Mononuclear cell (primary cell): ENCODE measurements at regions not wholly inside any gene's neighbourhood (a gene's known extent, or its start where the extent isn't known, plus 50 kb on each side); places are given as distances from the start of the nearest gene placed in this dataset.

Source experiments
- H3K27me3 ChIP-seq: 2 replicates; pipeline ENCODE4 v1.6.0; 2011; ENCODE audit warnings: low read length, control low read depth; ENCODE audit not compliant: insufficient read depth
- H3K4me1 ChIP-seq: 2 replicates; pipeline ENCODE4 v1.5.1; 2011; ENCODE audit warnings: mild to moderate bottlenecking, low read length, control low read depth; ENCODE audit not compliant: insufficient read depth
- H3K4me3 ChIP-seq: 2 replicates; pipeline ENCODE4 v1.5.1; 2011; ENCODE audit warnings: mild to moderate bottlenecking, low read length, moderate library complexity
- H3K9me3 ChIP-seq: 2 replicates; pipeline ENCODE4 v1.5.1; 2011; ENCODE audit warnings: low read depth, mild to moderate bottlenecking, control low read depth, low read length

DNA sequence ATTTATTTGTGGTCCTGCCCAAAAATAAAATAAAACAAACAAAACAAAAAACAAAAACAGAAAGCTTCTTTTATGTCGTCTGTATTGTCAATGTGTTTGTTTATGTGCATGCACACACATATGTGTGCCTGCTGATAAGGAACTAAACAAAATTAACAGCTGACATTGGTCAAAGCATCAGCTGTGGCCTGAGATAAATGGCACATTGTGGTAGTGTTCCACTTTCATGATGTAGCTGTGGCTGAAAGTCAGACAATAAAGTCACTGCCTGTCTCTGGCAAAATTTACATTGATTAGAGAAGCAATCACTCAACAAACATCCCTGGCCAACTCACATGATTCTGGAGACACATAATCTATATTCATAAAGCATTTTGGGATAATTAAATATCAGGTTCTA, 203.4 kb upstream of the PIK3C3 start:
- Histone ChIP-seq H3K27me3 (no peaks in the 10 kb centered on the region), H3K4me1 (no peaks in the 10 kb centered on the region), H3K9me3 (no peaks in the 10 kb centered on the region), H3K4me3 (no peak overlapping the region)

DNA sequence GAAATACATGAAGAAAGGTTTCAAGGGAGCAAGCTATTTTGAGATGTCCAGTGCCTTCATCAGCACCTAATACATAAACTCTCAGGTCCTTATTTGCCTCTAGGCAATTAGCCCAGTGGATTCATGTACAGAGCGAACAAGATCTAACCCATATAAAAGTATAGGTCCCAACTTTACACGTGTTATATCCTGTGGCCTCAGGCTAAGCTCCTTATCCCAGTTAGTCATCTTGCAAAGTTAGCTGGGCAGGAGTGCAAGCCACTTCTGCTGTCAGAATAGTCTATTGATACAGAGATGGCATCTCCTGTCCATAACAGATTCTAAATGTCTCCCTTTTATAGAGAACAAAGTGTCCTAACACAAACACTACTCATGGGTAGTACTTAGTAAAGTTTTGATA, 203.9 kb upstream of the PIK3C3 start:
- no peaks in the 10 kb centered on the region for H3K27me3 ChIP-seq
- no peak overlapping the region for H3K4me3 ChIP-seq
- no peaks in the 10 kb centered on the region for H3K4me1 ChIP-seq
- H3K9me3 ChIP-seq: no peaks in the 10 kb centered on the region

DNA sequence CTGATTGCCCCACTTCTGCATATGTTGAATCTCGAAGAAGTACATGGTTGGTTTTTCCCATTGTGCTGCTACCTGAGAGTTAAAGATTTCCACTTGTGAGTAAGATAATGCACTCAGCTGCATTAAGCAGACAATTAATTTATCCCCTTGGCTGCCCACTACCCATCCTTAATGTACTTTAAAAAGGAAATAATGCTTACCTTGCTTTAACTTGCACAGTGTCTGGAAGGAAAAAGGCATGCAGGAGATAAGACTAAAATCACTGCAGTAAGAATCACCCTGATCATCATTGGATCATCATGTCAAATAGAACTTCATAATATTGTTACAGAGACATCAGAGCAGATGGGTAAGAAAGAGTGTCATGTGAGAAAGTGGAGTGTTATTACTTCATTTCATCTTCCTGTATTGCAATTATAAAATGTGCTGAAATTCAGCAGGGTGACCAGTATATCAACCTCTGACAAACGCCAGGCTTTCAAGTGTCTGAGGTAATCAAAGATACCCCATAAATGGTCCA, 207.3 kb upstream of the PIK3C3 start:
- Histone ChIP-seq H3K27me3 (no peaks in the 10 kb centered on the region), H3K4me1 (no peaks in the 10 kb centered on the region), H3K4me3 (no peak overlapping the region), H3K9me3 (no peaks in the 10 kb centered on the region)

DNA sequence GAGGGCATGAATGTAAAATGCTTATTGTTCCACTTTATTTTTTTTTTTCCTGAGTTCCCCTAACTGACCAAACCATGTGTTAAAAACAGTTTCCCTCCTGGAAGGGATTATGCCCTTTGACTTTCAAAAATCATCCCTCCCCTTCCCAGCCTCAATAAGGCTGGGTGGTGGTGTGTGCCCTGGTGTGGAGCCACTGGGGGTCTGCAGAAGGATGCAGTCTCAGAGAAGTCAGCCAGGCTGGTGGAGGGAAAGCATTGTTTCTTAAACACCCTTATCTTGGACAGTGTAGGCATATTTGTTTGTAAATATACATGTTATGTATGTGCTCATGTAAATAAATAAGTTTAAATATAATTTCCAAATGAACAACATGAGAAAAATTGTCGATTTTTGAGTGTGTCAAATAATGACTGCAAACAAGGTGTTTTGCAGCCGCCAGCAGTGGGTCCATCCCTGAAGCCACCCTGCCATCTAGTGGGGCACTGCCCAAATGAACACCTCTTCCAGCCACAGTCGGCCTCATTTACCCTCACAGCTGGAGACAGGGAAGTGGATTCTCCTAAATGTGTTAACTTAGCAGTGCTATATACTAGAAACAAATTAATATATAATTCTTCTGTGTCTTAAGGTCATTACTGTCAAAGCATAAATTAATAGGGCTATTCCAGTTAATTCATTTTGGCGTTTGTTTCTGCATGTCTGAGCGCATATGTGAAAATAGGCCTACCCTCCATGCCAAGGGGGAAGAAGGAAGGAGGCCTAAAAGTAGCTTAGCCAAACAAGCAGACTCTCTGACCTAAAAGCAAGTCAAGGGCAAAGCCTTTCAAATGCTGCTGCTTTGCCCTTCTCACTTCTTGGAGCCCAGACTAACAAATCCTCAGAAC, 209.6 kb upstream of the PIK3C3 start:
- no peaks in the 10 kb centered on the region for H3K4me1 ChIP-seq

DNA sequence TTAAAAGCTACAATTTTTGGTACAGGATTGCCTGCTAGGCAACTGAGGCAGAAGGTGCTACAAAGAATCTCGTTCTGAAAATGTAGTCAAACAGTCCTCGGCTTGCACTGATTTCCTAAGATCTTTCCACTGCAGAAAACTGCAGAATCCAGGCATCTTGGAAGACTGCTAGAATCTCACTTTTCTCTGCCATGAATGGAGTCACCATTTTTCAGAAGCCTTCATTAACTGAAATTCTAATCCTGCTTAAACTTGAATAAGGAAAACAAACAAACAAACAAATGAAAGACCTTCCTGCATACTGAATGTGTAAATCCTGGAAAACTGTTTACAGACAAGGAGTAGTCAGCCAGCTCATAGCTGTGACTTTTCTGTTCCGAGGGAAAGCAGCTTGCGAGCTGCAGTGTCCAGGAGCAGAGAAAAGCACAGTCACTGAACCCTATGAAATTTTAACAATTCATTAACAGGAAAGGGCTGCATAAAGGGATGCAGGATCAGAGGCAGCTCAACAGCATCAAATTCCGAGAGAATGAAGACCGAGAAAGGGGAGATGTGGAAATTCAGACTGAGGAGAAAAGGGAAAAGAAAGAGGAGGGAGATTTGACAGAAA, 210.5 kb upstream of the PIK3C3 start:
- no peaks in the 10 kb centered on the region for H3K27me3 ChIP-seq
- H3K9me3 ChIP-seq: no peaks in the 10 kb centered on the region
- H3K4me3 ChIP-seq: no peak overlapping the region
- H3K4me1 ChIP-seq: no peaks in the 10 kb centered on the region

More for the DNA sequence above, 209.6 kb upstream of the PIK3C3 start:
- Histone ChIP-seq H3K9me3 (no peaks in the 10 kb centered on the region), H3K4me3 (no peak overlapping the region), H3K27me3 (no peaks in the 10 kb centered on the region)

DNA sequence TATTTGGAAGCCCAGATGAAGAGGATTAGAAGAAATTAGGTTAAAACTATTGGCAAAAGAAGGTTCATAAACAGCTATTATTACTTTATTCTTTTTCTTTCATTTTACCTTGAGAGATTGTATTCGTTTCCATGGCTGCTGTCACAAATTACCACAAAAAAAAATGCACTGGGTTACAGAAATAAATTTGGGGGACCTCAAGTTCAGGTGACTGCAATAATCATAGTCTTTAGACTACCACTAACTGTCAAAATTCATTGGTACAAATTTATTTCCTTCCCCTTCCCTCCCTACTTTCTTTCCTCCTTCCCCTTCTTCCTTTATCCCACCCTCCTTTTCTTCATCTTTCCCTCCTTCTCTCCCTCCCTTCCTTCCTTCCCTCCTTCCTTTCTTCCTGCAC, 217.8 kb upstream of the PIK3C3 start:
- Histone ChIP-seq H3K9me3 (no peaks in the 10 kb centered on the region), H3K27me3 (no peaks in the 10 kb centered on the region), H3K4me3 (no peak overlapping the region), H3K4me1 (no peaks in the 10 kb centered on the region)

DNA sequence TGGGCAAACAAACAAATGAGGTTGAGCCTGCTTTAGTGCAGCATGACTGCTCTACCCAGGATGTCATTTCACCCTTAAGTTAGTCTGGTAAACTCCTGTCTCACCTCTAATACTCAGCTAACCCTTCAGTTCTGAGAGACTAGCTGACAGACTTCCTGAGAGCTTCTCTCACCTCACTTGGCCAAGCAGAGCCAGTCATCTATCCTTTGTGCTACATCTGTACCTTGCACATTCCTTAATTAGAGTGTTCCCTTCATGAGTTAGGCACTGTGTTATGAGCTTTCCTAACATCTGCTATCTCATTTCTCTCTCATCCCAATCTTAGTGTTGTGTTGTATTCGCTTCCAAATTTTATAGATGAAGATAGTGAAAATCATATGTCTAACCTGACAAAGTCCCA, 220.1 kb upstream of the PIK3C3 start:
- H3K4me3 ChIP-seq: no peak overlapping the region
- no peaks in the 10 kb centered on the region for H3K27me3 ChIP-seq
- no peaks in the 10 kb centered on the region for H3K4me1 ChIP-seq
- no peaks in the 10 kb centered on the region for H3K9me3 ChIP-seq

DNA sequence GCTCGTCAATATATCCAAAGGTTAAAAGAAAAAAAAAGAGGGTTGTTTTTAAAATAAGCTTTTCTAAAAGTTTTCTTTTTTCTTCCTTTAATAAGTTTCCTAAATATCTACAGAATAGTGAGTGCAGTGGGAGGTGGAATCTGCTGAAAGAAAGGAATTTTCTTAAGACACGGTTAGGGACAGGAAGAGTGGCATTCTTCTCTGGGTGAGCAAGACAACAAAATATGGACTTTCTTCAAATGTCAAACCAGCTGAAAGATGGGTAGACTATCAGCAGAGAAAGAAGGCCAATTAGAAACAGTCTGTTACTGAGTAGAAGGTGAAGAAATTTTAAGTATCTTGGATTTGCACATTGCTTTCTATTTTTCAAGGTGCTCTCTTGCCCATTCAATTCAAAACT, 222.7 kb upstream of the PIK3C3 start:
- H3K27me3 ChIP-seq: no peaks in the 10 kb centered on the region
- H3K4me1 ChIP-seq: no peaks in the 10 kb centered on the region
- no peak overlapping the region for H3K4me3 ChIP-seq
- no peaks in the 10 kb centered on the region for H3K9me3 ChIP-seq

DNA sequence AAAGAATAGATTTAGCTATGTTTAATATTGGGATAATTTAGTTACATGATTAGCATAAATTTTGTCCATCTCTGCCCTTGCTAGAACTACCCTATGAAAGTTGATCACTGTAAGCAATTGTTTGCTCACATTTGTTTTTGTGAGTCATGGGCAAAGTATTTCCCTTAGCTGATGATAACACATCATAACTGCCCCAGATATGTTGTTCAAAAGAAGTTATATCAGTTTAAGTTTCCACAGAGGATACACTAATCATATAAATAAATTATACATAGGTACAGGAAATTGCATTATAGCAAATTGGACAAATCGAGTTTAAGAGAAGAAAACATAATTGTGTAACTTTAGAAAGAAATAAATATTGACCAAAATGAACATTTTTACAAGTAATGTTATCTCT, 223.2 kb upstream of the PIK3C3 start:
- H3K4me3 ChIP-seq: no peak overlapping the region
- H3K27me3 ChIP-seq: no peaks in the 10 kb centered on the region
- no peaks in the 10 kb centered on the region for H3K9me3 ChIP-seq
- no peaks in the 10 kb centered on the region for H3K4me1 ChIP-seq

DNA sequence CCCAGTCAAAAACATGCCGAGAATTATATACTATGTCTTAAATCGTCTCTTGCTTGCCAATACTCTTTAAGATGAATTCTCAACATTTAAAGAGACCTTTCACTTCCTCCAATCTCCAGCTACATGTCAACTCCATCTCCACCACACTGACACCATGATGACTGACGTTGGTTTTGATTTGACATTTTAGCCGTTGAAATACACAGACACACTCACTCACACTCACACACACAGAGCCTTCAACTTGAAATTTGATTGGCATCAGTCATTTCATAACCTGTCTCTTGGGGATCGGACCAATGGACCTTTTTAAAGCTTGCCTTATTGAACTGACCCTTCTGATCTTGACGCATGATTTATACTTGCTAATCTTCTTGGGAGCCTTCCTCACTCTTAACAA, 230.8 kb upstream of the PIK3C3 start:
- Histone ChIP-seq H3K4me3 (no peak overlapping the region), H3K9me3 (no peaks in the 10 kb centered on the region), H3K27me3 (no peaks in the 10 kb centered on the region), H3K4me1 (no peaks in the 10 kb centered on the region)

DNA sequence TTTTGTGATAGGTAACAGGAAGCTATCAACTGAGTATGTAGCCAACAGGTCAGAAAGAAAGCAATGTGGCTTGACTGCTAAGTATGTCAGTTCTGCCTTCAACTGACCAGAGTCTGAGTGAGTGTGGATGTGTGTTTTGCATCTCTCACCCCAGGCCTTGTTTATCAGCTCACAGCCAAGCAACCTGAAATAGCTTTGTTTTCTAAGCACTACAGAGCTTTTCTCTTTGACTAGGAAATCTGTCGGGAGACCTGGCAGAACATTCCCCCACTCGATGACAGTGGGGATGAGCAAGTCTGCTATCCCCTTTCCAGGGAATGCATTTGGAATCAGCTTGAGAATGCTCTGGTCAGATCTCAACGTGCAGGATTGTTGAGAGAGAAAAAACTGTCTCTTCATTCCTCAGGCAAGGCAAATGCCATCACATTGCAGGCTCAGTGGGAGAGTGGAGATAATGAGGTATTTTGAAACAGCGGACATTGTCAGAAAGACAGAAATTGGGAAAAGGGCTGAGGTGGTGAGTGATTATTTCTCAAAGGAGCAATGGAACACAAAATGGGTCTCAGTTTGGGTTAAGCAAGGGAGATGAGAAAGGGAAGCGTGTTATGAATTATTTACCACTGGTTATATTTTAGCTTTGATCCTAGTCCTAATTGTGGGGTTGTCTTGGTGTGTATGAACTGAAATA, 233.8 kb upstream of the PIK3C3 start:
- Histone ChIP-seq H3K4me3 (no peak overlapping the region), H3K4me1 (no peaks in the 10 kb centered on the region), H3K27me3 (no peaks in the 10 kb centered on the region), H3K9me3 (no peaks in the 10 kb centered on the region)

DNA sequence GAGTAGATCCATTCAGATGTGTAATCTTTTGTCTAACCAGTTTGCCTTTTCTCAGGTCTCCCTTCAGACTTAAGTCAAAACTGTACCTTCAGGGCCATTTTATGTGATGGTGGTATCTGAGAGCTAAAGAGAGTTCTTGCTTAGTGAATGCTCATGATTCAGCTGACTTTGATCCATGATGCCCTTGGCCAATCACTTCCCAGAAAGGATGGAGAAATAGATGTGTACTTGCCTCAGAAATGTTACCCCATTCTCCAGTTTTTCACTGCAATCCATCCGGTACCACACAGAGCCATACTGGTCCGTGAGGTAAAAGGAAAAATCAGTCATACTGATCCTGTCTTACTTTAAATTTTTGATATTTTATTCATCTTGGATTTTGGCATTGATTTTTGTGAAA, 234.8 kb upstream of the PIK3C3 start:
- Histone ChIP-seq H3K27me3 (no peaks in the 10 kb centered on the region), H3K9me3 (no peaks in the 10 kb centered on the region), H3K4me3 (no peak overlapping the region), H3K4me1 (no peaks in the 10 kb centered on the region)

DNA sequence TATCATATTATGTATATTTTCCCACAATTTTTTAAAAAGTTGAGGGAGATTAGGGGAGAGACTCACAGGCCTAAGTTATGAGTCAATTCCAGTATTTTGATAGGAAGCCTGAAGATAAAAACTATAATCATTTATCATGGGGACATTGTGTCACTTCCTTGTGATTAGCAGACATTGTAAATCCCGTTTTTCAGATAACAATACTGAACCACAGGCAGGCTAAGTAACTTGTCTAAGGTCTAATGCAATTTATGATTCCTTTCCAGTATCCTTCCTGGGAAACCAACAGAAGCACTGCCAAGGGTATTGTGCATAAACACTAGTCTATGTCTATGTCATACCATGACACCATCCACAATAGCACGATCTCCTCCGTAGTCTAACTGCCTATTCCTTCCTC, 235.2 kb upstream of the PIK3C3 start:
- no peaks in the 10 kb centered on the region for H3K4me1 ChIP-seq
- no peaks in the 10 kb centered on the region for H3K27me3 ChIP-seq
- no peak overlapping the region for H3K4me3 ChIP-seq
- H3K9me3 ChIP-seq: no peaks in the 10 kb centered on the region

DNA sequence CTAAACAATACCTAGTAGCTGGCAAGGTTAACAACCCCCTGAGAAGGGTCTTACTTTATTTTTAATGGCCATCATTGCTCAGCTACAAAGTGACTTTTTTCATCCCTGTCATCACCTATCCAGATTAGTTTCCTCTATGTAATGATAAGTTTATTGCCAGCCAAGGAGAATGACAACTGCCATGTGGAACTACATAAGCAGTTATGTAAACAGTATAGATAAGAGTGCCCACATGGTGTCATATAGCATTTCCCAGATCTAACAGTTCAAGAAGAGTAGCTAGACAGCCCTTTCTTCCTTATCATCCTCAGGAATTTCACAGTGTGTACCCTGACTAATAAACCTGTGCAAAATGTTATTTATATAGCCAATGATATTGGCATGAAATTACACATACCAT, 240.2 kb upstream of the PIK3C3 start:
- Histone ChIP-seq H3K9me3 (no peaks in the 10 kb centered on the region), H3K27me3 (no peaks in the 10 kb centered on the region)

More for the DNA sequence above, 240.2 kb upstream of the PIK3C3 start:
- Histone ChIP-seq H3K4me3 (no peak overlapping the region), H3K4me1 (no peaks in the 10 kb centered on the region)
